HAP-1 (cell line): ENCODE measurements at regions not wholly inside any gene's neighbourhood (a gene's known extent, or its start where the extent isn't known, plus 50 kb on each side); places are given as distances from the start of the nearest gene placed in this dataset.
"Not testable (repeated sequence)": the region's sequence is repeated elsewhere in the genome, so short reads cannot be mapped to it uniquely, and the experiment has no call there.

Experiments
- DNase-seq, 2 experiments: peaks; one replicate each; pipeline ENCODE4 v3.0.0-alpha.2; 2016 to 2020; ENCODE audit warnings: low spot score in 2 of 2
- H3K27me3 ChIP-seq: fragments of 250-450 bp; sonication (Bioruptor Pico); 2 replicates; pipeline ENCODE4 v1.5.1; 2020; ENCODE audit warnings: low read depth, mild to moderate bottlenecking, moderate library complexity
- H3K36me3 ChIP-seq: fragments of 250-450 bp; sonication (Bioruptor Pico); replicated peaks from 2 replicates; pipeline ENCODE4 v1.5.1; 2020; ENCODE audit warnings: mild to moderate bottlenecking
- H3K4me1 ChIP-seq: fragments of 250-450 bp; sonication (Bioruptor Pico); 2 replicates; pipeline ENCODE4 v1.5.1; 2020; ENCODE audit warnings: mild to moderate bottlenecking
- H3K4me3 ChIP-seq: fragments of 250-450 bp; sonication (Bioruptor Pico); 2 replicates; pipeline ENCODE4 v1.5.1; 2020; ENCODE audit warnings: mild to moderate bottlenecking, moderate library complexity
- H3K9me3 ChIP-seq: fragments of 250-450 bp; sonication (Bioruptor Pico); 2 replicates; pipeline ENCODE4 v1.5.1; 2020; ENCODE audit warnings: mild to moderate bottlenecking, moderate library complexity
- in situ Hi-C: fragments of 300-500 bp; cut with MboI; formaldehyde crosslinking; loops from 3 replicates; pipeline ENCODE4 v1.14.3; 2020; ENCODE audit warnings: low sequenced_read_pairs, inconsistent platforms, mixed read lengths

GRCh38 chr6:67879105-67879904 is 755.8 kb upstream of the ADGRB3 start:
- H3K4me1 ChIP-seq, H3K9me3 ChIP-seq, H3K4me3 ChIP-seq, DNase-seq, H3K36me3 ChIP-seq, in situ Hi-C loops, H3K27me3 ChIP-seq: not testable (repeated sequence)

- DNase-seq, H3K36me3 ChIP-seq, H3K9me3 ChIP-seq, in situ Hi-C loops, H3K4me1 ChIP-seq, H3K27me3 ChIP-seq, H3K4me3 ChIP-seq: not testable (repeated sequence)
Measured at GRCh38 chr6:67878216-67878615, 756.9 kb upstream of the ADGRB3 start.

- Histone ChIP-seq H3K4me3 (no peak overlapping the region), H3K36me3 (no peaks in the 10 kb centered on the region), H3K4me1 (no peaks in the 10 kb centered on the region), H3K27me3 (no peaks in the 10 kb centered on the region), H3K9me3 (no peaks in the 10 kb centered on the region)
- DNase-seq, result no peak
- in situ Hi-C loops, result no loop called here
Measured at GRCh38 chr6:67877288-67877687, 757.8 kb upstream of the ADGRB3 start.

GRCh38 chr6:67875877-67876383 is 759.2 kb upstream of the ADGRB3 start:
- Histone ChIP-seq H3K4me3 (no peak overlapping the region), H3K9me3 (no peaks in the 10 kb centered on the region), H3K36me3 (no peaks in the 10 kb centered on the region), H3K4me1 (no peaks in the 10 kb centered on the region), H3K27me3 (no peaks in the 10 kb centered on the region)
- in situ Hi-C loops, result no loop called here
- DNase-seq, result no peak

GRCh38 chr6:67870321-67870720 is 764.8 kb upstream of the ADGRB3 start:
- DNase-seq, result no peak
- Histone ChIP-seq H3K9me3 (no peaks in the 10 kb centered on the region), H3K4me3 (no peak overlapping the region), H3K27me3 (no peaks in the 10 kb centered on the region), H3K36me3 (no peaks in the 10 kb centered on the region), H3K4me1 (no peaks in the 10 kb centered on the region)
- in situ Hi-C loops, result no loop called here

- Histone ChIP-seq H3K9me3 (no peaks in the 10 kb centered on the region), H3K36me3 (no peaks in the 10 kb centered on the region), H3K4me1 (no peaks in the 10 kb centered on the region), H3K27me3 (no peaks in the 10 kb centered on the region), H3K4me3 (no peak overlapping the region)
- in situ Hi-C loops, result no loop called here
- DNase-seq, result no peak
Measured at GRCh38 chr6:67863346-67863745, 771.7 kb upstream of the ADGRB3 start.

GRCh38 chr6:67854098-67854497 is 781.0 kb upstream of the ADGRB3 start:
- H3K36me3 ChIP-seq, result no peaks in the 10 kb centered on the region
- no peak overlapping the region for H3K4me3 ChIP-seq
- DNase-seq, result no peak
- no peaks in the 10 kb centered on the region for H3K9me3 ChIP-seq
- in situ Hi-C loops, result no loop called here
- no peaks in the 10 kb centered on the region for H3K27me3 ChIP-seq
- H3K4me1 ChIP-seq, result no peaks in the 10 kb centered on the region

GRCh38 chr6:67839818-67840217 is 795.3 kb upstream of the ADGRB3 start:
- in situ Hi-C loops, result no loop called here
- H3K4me1 ChIP-seq, result no peaks in the 10 kb centered on the region
- no peak for DNase-seq

GRCh38 chr6:67825201-67825895 is 809.7 kb upstream of the ADGRB3 start:
- no peak overlapping the region for H3K4me3 ChIP-seq
- no peak for DNase-seq
- H3K9me3 ChIP-seq, result no peaks in the 10 kb centered on the region
- no peaks in the 10 kb centered on the region for H3K36me3 ChIP-seq
- no peaks in the 10 kb centered on the region for H3K27me3 ChIP-seq
- in situ Hi-C loops, result no loop called here
- H3K4me1 ChIP-seq, result peaks cover 2% of the 10 kb centered on the region; the same call in 1 of the 2 replicates

More at GRCh38 chr6:67839818-67840217, 795.3 kb upstream of the ADGRB3 start:
- H3K36me3 ChIP-seq, result no peaks in the 10 kb centered on the region
- H3K9me3 ChIP-seq, result no peaks in the 10 kb centered on the region
- no peaks in the 10 kb centered on the region for H3K27me3 ChIP-seq
- no peak overlapping the region for H3K4me3 ChIP-seq

- in situ Hi-C loops, result no loop called here
- Histone ChIP-seq H3K36me3 (no peaks in the 10 kb centered on the region), H3K4me1 (no peaks in the 10 kb centered on the region), H3K4me3 (no peak overlapping the region), H3K27me3 (no peaks in the 10 kb centered on the region), H3K9me3 (no peaks in the 10 kb centered on the region)
- DNase-seq, result no peak
Measured at GRCh38 chr6:67818322-67818721, 816.8 kb upstream of the ADGRB3 start.

- no peak for DNase-seq
- H3K4me1 ChIP-seq, result no peaks in the 10 kb centered on the region
- H3K4me3 ChIP-seq, result no peak overlapping the region
- H3K27me3 ChIP-seq, result no peaks in the 10 kb centered on the region
- H3K36me3 ChIP-seq, result no peaks in the 10 kb centered on the region
- in situ Hi-C loops, result no loop called here
- H3K9me3 ChIP-seq, result no peaks in the 10 kb centered on the region; the same call in 1 of the 2 replicates
Measured at GRCh38 chr6:67815623-67816022, 819.5 kb upstream of the ADGRB3 start.

- Histone ChIP-seq H3K9me3 (no peaks in the 10 kb centered on the region; the same call in 1 of the 2 replicates), H3K4me3 (no peak overlapping the region), H3K4me1 (no peaks in the 10 kb centered on the region), H3K36me3 (no peaks in the 10 kb centered on the region), H3K27me3 (no peaks in the 10 kb centered on the region)
- DNase-seq, result no peak
- in situ Hi-C loops, result no loop called here
Measured at GRCh38 chr6:67814262-67814661, 820.8 kb upstream of the ADGRB3 start.

- Histone ChIP-seq H3K9me3 (no peaks in the 10 kb centered on the region; the same call in 1 of the 2 replicates), H3K27me3 (no peaks in the 10 kb centered on the region), H3K4me1 (no peaks in the 10 kb centered on the region), H3K36me3 (no peaks in the 10 kb centered on the region), H3K4me3 (no peak overlapping the region)
- no peak for DNase-seq
- in situ Hi-C loops, result no loop called here
Measured at GRCh38 chr6:67812693-67813092, 822.4 kb upstream of the ADGRB3 start.

- Histone ChIP-seq H3K4me1 (no peaks in the 10 kb centered on the region), H3K4me3 (no peak overlapping the region), H3K9me3 (no peaks in the 10 kb centered on the region; the same call in 1 of the 2 replicates), H3K36me3 (no peaks in the 10 kb centered on the region), H3K27me3 (no peaks in the 10 kb centered on the region)
- in situ Hi-C loops, result no loop called here
- no peak for DNase-seq
Measured at GRCh38 chr6:67812125-67812524, 823.0 kb upstream of the ADGRB3 start.
